SK-N-SH treated with all-trans-retinoic acid at 6 μM for 48 hours (cell line): ENCODE measurements at regions not wholly inside any gene's neighbourhood (a gene's known extent, or its start where the extent isn't known, plus 50 kb on each side); places are given as distances from the start of the nearest gene placed in this dataset.
"Not testable (repeated sequence)": the region's sequence is repeated elsewhere in the genome, so short reads cannot be mapped to it uniquely, and the experiment has no call there.

ENCODE experiments used
- ISL1 ChIP-seq: fragments of 250-450 bp; sonication (Bioruptor Pico); IDR thresholded peaks from 2 replicates; pipeline ENCODE4 v2.1.2; 2022; ENCODE audit warnings: mild to moderate bottlenecking, moderate library complexity
- TF ChIP-seq, protein P1 (sequence below): fragments of 250-450 bp; sonication (Bioruptor Pico); IDR thresholded peaks from 2 replicates; pipeline ENCODE4 v1.5.1; 2021; ENCODE audit warnings: mild to moderate bottlenecking, moderate library complexity

DNA sequence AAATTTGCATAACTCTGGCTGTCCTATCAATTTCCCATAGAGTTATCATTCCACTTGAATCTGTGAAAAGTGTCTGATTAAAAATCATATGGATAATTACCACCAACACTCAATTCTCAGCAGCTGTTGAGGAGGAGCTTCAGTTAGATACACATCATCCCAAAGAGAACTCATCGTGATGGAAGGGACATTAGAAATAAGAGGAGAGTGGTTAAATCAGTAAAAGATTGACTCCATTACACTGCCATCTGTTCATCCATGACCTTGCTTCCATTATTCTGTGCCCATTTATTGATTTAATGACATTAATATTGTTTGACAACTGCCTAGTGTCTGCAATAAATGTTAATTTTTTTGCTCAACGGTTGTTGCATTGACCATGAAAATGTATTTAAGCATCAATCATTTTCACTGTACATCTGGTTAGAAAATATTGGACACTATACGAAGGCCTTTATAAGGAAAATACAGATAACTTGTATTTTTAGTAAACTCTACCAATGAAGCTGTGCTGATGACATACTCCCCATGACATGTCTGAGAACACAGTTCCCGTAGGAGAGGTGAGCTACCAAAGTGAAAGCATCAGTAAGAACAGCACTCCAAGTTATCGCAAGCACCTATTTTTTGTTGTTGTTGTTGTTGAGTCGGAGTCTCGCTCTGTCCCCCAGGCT lies 152.7 kb downstream of the SPATA31A6 start:
- TF ChIP-seq ISL1 (CRISPR knock-in tag), result not testable (repeated sequence)
- TF ChIP-seq, protein P1, sequence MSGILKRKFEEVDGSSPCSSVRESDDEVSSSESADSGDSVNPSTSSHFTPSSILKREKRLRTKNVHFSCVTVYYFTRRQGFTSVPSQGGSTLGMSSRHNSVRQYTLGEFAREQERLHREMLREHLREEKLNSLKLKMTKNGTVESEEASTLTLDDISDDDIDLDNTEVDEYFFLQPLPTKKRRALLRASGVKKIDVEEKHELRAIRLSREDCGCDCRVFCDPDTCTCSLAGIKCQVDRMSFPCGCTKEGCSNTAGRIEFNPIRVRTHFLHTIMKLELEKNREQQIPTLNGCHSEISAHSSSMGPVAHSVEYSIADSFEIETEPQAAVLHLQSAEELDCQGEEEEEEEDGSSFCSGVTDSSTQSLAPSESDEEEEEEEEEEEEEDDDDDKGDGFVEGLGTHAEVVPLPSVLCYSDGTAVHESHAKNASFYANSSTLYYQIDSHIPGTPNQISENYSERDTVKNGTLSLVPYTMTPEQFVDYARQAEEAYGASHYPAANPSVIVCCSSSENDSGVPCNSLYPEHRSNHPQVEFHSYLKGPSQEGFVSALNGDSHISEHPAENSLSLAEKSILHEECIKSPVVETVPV (CRISPR knock-in tag), result not testable (repeated sequence)
